ENCODE measurements at regions not wholly inside any gene's neighbourhood (a gene's known extent, or its start where the extent isn't known, plus 50 kb on each side); places are given as distances from the start of the nearest gene placed in this dataset.

DNA sequence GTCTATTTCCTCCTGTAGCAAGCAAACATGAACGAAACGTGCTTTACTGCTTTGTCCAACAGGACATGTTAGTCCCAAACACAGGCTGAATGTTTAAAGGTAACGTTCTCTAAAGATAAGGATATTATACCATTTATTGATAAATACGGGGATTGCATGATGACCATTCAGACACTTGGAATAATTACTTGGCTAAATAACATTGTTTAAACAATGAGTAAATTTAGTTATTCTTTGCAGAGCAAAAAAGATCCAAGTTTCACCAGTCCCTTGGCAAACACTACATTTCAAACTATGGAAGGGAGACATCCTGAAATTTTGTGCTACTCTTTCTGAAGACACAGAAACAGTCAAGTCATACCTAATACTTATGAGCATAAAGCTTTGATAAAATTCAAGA is 88.0 kb downstream of the ZNF280B start (continued):
- TF ChIP-seq, protein P1, sequence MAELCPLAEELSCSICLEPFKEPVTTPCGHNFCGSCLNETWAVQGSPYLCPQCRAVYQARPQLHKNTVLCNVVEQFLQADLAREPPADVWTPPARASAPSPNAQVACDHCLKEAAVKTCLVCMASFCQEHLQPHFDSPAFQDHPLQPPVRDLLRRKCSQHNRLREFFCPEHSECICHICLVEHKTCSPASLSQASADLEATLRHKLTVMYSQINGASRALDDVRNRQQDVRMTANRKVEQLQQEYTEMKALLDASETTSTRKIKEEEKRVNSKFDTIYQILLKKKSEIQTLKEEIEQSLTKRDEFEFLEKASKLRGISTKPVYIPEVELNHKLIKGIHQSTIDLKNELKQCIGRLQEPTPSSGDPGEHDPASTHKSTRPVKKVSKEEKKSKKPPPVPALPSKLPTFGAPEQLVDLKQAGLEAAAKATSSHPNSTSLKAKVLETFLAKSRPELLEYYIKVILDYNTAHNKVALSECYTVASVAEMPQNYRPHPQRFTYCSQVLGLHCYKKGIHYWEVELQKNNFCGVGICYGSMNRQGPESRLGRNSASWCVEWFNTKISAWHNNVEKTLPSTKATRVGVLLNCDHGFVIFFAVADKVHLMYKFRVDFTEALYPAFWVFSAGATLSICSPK (IDR thresholded peaks at IDR 0.05; ENCODE audit: borderline replicate concordance): no peak
- TF ChIP-seq ZFP30 (CRISPR knock-in tag; IDR thresholded peaks at IDR 0.05; ENCODE audit: borderline replicate concordance) (0 out of 2 replicates have a peak, but pooled peaks have one; percentile 21), ZNF140 (CRISPR knock-in tag; IDR thresholded peaks at IDR 0.05) (0 out of 2 replicates have a peak, but pooled peaks have one; percentile 30), ZNF778 (CRISPR knock-in tag; IDR thresholded peaks at IDR 0.05) (no peak)

DNA sequence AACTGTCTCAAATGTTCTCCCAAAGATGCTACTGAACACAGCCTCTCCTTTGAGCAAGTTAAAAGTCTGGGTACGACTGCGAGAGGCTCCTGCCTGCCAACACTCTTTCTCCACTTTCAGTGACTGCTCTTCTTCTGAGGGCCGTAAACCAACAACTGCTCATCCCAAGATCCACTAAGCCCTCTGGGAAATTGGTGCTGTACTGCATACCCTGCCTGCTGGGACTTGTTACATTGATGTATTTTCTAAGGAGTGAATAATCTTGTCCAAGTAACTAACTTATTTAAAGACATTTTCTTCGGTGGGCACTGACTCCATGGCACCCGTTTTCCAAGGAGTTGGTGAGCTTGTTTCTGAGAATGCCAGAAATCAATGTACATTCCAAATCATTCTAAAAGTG is 87.2 kb downstream of the ZNF280B start:
- in situ Hi-C loops (cut with MboI): no loop called here
- no peak for FAIRE-seq
- Histone ChIP-seq H3K9ac (ENCODE audit: insufficient read depth in 1 of 2, low read depth in 2 of 2, low read length in 2 of 2) (no peak overlapping the region), H2AFZ (ENCODE audit: low read depth, low read length) (no peak overlapping the region), H3K9me3 (replicated peaks; ENCODE audit: control insufficient read depth, insufficient read depth, low read depth, low read length) (no peaks in the 10 kb centered on the region), H4K20me1 (replicated peaks; ENCODE audit: control insufficient read depth, insufficient read depth, low read length) (peaks cover 13% of the 10 kb centered on the region), H3K4me1 (replicated peaks in 1 of 2; ENCODE audit: control insufficient read depth in 2 of 2, insufficient read depth in 2 of 2, low read length in 2 of 2) (no peaks in the 10 kb centered on the region), H3K4me2 (ENCODE audit: insufficient read depth, low read length) (no peak overlapping the region), H3K36me3 (ENCODE audit: control insufficient read depth, insufficient read depth, low read length) (no peaks in the 10 kb centered on the region), H3K4me3 (no peak overlapping the region), H3K27me3 (ENCODE audit: control insufficient read depth in 2 of 2, insufficient read depth in 2 of 2, low read length in 2 of 2) (peaks cover 39 to 44% of the 10 kb centered on the region in 2 experiments), H3K79me2 (ENCODE audit: control insufficient read depth, insufficient read depth, low read length) (no peaks in the 10 kb centered on the region), H3K27ac (ENCODE audit: extremely low read depth, low read depth, low read length) (no peak overlapping the region), H3K9me1 (ENCODE audit: control insufficient read depth, insufficient read depth, low read length) (peaks cover 3% of the 10 kb centered on the region)
- BruUV-seq (replicated peaks): no TSS peak
- DNase-seq (ENCODE audit: extremely low read depth in 1 of 4, low spot score in 3 of 4): peak in 2 of 4 experiments; percentile 28 to 32
- ChIA-PET POLR2A (interaction anchor here (0.9 to 3.0 kb wide), 4 partner anchors 8 to 797 kb away, joined by 3 to 18 read pairs (median 3); no protein-coding TSS in a partner anchor), CTCF (ENCODE audit: low intra/inter-chr PET ratio) (interaction anchor here (0.7 to 3.1 kb wide), 6 partner anchors 64 to 327 kb away, joined by 3 to 20 read pairs (median 8); no protein-coding TSS in a partner anchor)
- intact Hi-C loops (cut with micrococcal nuclease): loop anchor here (5.0 to 10.0 kb wide), 2 partner anchors 387 to 466 kb away; partner anchors contain the start of gene IGLL5
- WGBS (ENCODE audit: insufficient coverage, low coverage, missing lambda C conversion rate): under 1% methylated on average over 5 of the region's 5 CpGs
- no peak for ATAC-seq
- no peak for TF ChIP-seq SRF (CRISPR knock-in tag; IDR thresholded peaks at IDR 0.05)
- no peak for TF ChIP-seq GATAD2A (IDR thresholded peaks at IDR 0.05)
- no peak for TF ChIP-seq ZNF77 (CRISPR knock-in tag; IDR thresholded peaks at IDR 0.05)
- TF ChIP-seq ZNF217 (CRISPR knock-in tag; IDR thresholded peaks at IDR 0.05): no peak
- TF ChIP-seq, protein P2, sequence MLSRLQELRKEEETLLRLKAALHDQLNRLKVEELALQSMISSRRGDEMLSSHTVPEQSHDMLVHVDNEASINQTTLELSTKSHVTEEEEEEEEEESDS (CRISPR knock-in tag; IDR thresholded peaks at IDR 0.05): peak; percentile 22; the same call in 1 of the 2 replicates
- no peak for TF ChIP-seq E2F1 (CRISPR knock-in tag; IDR thresholded peaks at IDR 0.05)
- TF ChIP-seq TEAD4 (IDR thresholded peaks at IDR 0.05; ENCODE audit: low read length): no peak
- peak; percentile 48; the same call in 1 of the 2 replicates for TF ChIP-seq TEAD4 (CRISPR knock-in tag; IDR thresholded peaks at IDR 0.05; ENCODE audit: borderline replicate concordance)
- TF ChIP-seq GTF2A2 (tag; IDR thresholded peaks at IDR 0.05): no peak
- TF ChIP-seq ZNF780A (CRISPR knock-in tag; IDR thresholded peaks at IDR 0.05): no peak
- TF ChIP-seq FOXA3 (CRISPR knock-in tag; conservative IDR thresholded peaks at IDR 0.05 in 1 of 2, IDR thresholded peaks at IDR 0.05 in 1 of 2): peak in 1 of 2 experiments; percentile 55; a peak in 1 of 4 replicates
- TF ChIP-seq ZBED1 (IDR thresholded peaks at IDR 0.05): no peak
